Vagina (tissue), 2 donors: ENCODE measurements at regions not wholly inside any gene's neighbourhood (a gene's known extent, or its start where the extent isn't known, plus 50 kb on each side); places are given as distances from the start of the nearest gene placed in this dataset.

ENCODE experiments used
- POLR2A ChIP-seq, 2 donors: fragments of 450-650 bp; IDR thresholded peaks; one replicate each; pipeline ENCODE4 v1.6.1; 2017; ENCODE audit warnings: antibody characterized with exemption in 2 of 2, mild to moderate bottlenecking in 2 of 2, moderate library complexity in 2 of 2
- POLR2AphosphoS5 ChIP-seq, 2 donors: sonication (generic); formaldehyde crosslinking; IDR thresholded peaks; one replicate each; pipeline ENCODE4 v1.9.0; 2017; ENCODE audit warnings: antibody characterized with exemption in 2 of 2, mild to moderate bottlenecking in 2 of 2, low read depth in 1 of 2; ENCODE audit not compliant: insufficient read depth in 1 of 2
- TF ChIP-seq, protein P1 (sequence below), 3 experiments: fragments of 450-650 bp in 2 of 3; fragments of 200-600 bp in 1 of 3; sonication (generic) in 1 of 3; IDR thresholded peaks; one replicate each; pipeline ENCODE4 v1.5.1; 2017 to 2019; ENCODE audit warnings: antibody characterized with exemption in 3 of 3, mild to moderate bottlenecking in 2 of 3, moderate library complexity in 2 of 3

DNA sequence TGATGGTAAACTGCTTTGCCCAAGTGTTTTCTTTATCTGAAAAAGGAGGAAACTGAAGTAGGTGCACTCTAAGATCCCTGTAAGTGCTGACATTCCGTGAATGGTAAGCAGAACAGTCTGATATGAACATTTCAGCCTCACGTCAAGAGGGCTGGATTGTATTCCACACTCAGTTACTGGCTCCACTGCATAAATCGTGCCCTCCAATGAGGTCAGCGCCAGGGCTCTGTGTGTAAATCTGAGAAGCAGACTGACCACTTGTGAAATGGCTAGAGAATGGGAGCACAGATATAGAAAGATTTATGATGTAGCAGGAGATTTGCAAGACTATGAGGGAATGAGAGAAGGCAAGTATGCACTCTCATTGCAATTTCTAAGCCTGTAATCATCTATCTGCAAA lies 153.0 kb downstream of the ICOS start:
- TF ChIP-seq, protein P1, sequence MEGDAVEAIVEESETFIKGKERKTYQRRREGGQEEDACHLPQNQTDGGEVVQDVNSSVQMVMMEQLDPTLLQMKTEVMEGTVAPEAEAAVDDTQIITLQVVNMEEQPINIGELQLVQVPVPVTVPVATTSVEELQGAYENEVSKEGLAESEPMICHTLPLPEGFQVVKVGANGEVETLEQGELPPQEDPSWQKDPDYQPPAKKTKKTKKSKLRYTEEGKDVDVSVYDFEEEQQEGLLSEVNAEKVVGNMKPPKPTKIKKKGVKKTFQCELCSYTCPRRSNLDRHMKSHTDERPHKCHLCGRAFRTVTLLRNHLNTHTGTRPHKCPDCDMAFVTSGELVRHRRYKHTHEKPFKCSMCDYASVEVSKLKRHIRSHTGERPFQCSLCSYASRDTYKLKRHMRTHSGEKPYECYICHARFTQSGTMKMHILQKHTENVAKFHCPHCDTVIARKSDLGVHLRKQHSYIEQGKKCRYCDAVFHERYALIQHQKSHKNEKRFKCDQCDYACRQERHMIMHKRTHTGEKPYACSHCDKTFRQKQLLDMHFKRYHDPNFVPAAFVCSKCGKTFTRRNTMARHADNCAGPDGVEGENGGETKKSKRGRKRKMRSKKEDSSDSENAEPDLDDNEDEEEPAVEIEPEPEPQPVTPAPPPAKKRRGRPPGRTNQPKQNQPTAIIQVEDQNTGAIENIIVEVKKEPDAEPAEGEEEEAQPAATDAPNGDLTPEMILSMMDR (IDR thresholded peaks at IDR 0.05), result no peak
- TF ChIP-seq POLR2A (IDR thresholded peaks at IDR 0.05) (no peak), POLR2AphosphoS5 (IDR thresholded peaks at IDR 0.05; ENCODE audit: insufficient read depth in 1 of 2, low read depth in 1 of 2) (no peak)
